ENCODE measurements at regions not wholly inside any gene's neighbourhood (a gene's known extent, or its start where the extent isn't known, plus 50 kb on each side); places are given as distances from the start of the nearest gene placed in this dataset.

GRCh38 chr2:225104321-225104720 lies 62.1 kb upstream of the DOCK10 start:
- TF ChIP-seq POLR2A (IDR thresholded peaks at IDR 0.05), result no peak
- no peak for TF ChIP-seq CTCF (IDR thresholded peaks at IDR 0.05)

Data from thyroid gland (tissue), 4 donors.